HuH-7.5 (cell line): ENCODE measurements at regions not wholly inside any gene's neighbourhood (a gene's known extent, or its start where the extent isn't known, plus 50 kb on each side); places are given as distances from the start of the nearest gene placed in this dataset.

Experiments
- DNase-seq: peaks from one replicate; pipeline ENCODE4 v3.0.0; 2011; ENCODE audit warnings: low spot score

DNA sequence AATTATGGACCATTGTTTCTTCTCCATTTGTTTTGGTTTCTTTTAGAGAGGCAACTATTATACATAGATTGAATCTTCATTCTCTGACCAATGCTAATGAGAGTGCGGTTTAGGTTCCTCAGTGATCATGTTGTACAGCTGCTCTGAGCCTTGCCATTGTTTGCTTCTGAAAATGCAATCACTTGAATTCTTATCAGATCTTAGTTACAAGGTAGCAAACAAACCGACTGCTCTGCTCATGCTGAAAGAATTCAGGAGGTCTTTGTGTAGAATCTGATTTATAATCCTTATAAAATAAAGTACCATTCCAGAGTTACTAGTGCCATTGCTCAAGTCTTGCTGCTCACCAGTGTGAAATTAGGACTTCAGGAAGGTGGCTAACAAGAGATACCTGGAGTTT, 569.1 kb upstream of the ID4 start:
- no peak for DNase-seq

DNA sequence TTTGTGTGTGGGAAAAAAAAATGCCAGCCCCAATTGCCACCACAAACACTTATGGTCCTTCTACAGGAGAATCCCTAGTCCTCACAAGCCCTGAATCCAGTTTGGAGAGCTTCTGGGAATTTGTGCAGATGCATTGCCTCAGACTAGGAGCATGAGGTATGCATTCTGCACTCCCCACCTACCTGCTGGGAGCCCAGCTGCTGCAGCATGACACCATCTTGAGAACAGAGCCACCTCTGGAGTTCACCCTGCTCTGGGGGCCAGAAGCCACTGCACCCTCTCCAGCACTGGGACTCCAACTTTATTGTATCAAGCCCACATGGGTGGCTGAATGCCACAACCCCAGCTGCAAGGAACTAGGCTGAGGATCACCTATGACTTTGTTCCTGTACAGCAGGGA, 568.5 kb upstream of the ID4 start:
- no peak for DNase-seq

DNA sequence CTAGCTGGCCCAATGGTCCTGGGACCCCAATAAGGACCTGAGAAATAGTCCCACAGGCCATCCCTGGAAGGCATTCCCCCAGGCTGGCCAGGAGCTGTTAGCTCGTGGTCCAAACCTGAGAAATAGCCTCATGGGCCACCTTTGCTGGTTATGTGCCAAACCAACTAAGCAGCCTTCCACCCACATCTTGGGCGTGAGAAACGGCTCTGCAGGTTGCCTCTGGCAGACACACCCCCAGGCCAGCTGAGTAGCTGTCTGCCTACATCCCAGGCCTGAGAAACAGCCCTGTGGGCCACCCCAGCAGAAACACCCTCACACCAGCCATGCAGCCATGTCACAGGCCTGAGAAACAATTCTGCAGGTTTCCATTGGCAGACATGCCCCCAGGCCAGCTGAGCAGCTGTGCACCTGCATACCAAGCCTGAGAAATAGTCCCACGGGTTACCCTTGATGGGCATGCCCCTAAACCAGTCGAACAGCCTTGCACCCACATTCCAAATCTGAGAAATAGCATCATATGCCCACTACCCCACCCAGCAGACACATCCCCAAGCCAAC, 567.8 kb upstream of the ID4 start:
- DNase-seq: no peak

DNA sequence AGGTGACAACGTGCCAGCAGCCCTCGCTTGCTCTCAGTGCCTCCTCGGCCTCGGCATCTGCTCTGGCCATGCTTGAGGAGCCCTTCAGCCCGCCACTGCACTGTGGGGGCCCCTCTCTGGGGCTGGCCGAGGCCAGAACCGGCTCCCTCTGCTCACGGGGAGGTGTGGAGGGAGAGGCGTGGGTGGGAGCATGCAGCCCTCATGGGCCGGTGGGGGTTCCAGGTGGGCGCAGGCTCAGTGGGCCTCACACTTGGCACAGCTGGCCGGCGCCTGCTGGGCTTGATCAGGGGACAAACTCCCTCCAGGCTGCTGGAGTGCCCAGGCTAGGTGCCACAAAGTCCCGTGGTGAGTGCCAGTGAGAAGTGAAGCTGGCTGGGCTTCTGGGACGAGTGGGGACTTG, 566.6 kb upstream of the ID4 start:
- DNase-seq: no peak

DNA sequence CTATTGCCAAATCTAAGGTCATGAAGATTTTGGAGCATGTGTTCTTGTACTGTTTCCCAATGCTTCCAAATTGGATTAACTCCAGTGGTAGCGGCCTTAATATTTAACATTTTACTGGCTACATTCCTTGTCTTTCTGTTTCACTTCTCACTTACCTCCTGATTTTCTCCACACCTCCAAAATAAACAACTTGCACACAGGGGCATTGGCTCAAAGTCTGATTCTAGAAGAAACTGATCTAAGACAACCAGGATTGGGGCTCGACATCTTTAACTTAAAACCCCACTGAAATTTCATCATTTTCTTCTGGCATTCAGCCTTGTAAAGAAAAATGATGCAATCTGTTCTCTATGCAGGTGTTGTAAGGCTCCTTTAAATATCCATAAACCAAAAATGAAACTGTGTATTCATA, 557.9 kb upstream of the ID4 start:
- DNase-seq: no peak

DNA sequence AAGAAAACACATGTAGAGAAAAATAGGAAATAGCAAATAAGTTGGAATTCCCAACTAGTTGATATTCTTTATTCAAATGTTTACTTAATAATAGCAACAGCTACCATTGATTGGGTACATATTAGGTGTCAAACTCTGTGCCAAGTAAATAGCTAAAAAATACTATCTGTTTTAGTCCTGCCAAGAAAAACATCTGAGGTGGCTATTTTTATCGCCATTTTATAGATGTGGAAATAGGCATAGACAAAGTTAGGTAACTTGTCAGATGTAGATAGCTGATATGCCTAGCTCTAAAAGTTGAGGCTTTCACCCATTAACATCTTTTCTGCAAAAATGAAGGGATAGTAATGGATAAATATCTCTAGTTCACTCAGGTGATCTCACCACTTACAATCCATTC, 549.2 kb upstream of the ID4 start:
- DNase-seq: no peak

DNA sequence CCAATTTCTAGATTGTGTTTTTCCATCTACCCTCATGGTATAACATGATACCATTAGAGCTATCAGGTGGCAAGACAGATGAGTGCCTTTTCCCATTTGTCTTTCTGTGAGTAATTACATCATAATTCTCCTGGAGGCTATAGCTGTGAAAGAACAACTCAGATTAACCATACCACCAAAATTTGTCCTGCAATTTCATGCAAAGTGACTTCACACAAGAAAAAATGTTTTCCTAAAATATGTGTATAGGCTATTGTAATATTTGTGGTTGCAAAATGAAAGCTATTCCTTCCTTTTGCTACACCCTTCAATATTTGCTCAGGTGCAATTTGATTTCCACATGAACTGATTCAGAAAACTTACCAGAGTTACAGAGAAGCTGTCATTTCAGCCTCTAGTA, 547.7 kb upstream of the ID4 start:
- DNase-seq: no peak

DNA sequence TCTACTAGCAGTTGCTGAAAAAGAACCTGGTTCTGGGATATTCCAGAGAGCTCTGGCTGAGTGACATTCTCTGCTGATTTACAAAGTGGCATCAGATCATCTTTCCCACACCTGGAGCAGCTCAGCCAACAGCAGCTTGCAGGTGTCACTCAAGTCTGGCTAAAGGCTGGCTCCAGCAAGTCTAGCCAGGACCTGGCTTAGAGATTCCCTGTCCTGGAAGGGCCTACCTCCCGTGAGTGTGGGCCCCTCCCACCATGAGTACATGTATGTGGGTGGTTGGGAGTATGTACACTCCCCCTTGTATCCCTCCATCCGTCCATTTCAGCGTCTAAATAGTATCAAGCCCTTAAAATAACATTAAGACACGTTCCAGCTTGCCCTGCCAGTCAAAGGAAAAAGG, 539.3 kb upstream of the ID4 start:
- DNase-seq: no peak

DNA sequence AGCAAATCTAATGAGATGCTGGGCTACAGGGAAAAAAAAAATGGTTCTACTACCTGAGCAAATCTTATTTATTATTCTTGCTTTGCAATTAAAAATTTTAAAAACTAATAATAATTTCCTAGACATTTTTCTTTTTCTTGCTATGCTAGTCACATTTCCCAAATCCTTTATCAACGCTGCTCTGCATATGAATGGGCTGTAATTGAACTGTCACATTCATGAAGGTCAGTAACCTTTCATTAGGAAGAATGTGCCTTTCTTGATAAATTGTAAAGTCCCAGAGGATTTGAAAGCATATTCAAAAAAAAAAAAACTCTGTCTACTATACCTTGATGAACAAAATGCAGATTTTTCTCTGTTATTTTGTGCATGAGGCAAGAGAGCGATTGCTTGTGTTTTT, 538.7 kb upstream of the ID4 start:
- no peak for DNase-seq

DNA sequence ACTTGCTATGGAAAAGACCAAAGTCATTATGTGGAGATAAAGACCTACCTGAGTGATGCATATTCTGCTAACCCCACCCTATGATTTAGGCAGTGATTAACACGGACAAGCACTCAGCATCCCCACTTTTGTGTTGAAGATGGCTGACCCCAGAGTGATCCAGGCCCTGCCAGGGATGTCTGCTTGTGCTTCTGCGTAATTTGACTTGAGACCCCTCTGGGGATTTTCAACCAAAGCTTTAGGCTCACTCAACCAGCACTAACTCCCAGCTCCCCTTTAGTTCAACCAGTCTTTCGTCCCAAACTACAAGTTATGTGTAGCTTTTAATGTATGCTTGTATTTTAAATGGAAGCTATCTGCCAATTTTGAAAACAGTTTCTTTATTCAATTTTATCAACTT, 538.0 kb upstream of the ID4 start:
- no peak for DNase-seq

DNA sequence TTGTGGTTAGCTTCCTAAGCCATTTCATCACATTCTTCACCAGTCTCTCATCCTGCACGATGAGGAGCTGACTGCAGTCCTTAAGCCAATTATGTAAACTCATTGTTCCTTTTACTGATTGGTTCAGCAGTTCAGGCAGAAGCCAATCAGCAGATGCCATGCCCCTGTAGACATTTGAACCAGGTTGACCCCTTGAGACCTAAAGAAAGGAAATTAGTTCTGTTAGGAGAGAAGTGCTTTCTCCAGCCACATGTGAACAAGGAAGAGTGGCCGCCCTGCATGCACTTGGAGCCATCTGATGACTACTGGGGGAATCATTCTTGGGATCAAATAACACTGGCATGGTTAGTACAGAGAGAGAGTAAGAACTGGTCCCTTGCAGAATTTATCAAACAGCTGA, 535.2 kb upstream of the ID4 start:
- DNase-seq: no peak

DNA sequence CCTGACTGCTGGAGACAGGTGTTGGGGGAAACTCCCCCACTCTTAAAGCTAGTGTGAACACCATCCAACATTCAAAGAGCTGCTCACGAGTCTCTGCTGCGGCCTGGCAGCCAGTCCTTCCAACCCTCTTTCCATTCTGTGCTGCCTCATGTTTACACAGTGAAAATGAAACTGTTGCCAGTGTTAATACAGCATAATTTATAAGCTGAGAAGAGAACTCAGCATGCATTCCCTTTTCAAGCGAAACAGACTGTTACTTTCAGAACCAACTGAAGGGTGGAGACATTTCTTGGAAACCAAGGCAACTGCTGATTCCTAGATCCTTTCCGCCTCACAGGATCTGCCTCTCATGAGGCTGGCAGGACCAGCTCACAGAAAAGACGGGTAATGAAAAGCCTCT, 533.8 kb upstream of the ID4 start:
- no peak for DNase-seq

DNA sequence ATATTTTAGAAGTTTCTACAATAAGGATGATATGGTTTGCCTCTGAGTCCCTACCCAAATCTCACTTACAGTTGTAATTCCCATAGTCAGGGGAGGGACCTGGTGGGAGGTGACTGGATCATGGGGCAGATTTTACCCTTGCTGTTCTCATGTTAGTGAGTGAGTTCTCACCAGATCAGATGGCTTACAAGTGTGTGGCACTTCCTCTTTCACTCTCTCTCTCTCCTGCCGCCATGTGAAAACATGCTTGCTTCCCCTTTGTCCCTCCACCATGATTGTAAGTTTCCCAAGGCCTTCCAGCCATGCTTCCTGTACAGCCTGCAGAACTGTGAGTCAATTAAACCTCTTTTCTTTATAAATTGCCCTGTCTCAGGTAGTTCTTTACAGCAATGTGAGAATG, 527.5 kb upstream of the ID4 start:
- DNase-seq: no peak

DNA sequence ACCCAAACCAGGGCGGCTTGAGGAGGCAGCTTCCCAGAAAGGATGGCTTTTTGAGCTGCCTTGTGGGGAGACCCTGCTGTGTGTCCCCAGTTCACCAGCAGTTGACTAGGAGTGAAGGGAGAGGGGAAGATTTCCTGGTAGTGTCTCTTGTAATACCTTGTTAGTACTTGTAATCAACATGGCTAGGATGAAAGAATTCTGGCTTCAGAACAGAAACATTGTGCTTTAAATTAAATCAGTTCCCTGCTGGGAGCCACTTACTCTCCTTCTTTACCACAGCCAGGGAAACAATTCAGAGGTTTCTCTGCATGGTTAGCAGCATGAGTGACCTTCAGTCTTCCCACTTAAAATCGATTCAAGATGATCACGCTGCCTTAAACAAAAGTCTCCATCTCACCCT, 525.4 kb upstream of the ID4 start:
- DNase-seq: no peak

DNA sequence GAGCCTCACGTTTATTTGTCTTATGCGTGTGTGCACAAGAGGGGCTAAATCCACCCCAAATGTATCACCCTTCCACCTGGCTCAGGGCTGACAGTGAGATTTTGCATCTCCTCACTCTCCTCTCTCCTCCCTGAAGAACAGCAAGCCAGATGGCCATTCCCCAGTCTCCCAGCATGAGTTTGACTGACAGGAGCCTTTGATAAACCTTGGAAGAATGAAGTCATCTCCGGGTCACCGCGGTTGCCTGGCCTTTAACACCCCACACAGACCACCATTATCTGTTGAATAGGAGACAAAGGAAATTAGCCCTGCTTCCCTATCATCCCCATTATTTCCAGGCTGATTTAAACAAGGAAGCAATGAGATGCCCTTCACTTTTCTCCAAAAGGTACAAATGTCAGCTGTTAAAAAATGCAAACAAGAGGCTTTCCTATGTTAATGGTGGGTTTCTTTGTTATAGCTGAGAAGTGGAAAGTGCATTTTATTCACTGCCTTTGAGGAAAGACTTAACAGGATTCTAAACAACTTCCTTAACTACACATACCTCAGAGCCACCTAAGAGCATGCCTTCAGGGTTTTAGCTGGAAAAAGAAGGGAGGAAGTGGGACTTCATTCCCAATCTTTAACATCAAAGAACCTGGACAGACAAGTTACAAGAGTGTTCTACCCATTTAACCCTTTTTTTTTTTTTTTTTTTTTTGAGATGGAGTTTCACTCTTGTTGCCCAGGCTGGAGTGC, 524.8 kb upstream of the ID4 start:
- no peak for DNase-seq

DNA sequence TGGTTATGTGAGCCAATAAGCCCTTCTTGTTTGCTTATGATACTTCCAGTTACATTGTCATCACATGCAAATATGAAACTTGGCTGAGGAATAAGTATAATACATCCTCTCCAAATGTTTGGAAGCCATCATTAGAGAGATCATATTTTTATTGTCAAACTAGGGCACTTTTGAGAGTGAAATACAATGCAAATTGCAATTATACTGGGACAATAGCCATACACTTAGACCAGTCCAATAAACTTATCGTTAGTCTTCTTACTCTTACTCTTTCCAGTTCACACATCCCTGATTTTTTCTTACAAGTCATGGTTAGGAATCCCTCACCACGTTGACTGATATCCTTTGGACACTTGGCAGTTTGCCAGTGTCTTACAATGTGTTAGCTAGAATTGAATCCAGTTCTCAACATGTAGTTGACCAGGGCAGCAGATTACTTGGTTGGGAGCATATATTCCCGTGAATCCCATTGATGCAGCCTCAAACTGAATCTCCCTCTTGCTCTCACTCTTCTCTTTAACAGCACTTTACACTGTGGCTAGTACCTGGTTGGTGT, 519.7 kb upstream of the ID4 start:
- no peak for DNase-seq

DNA sequence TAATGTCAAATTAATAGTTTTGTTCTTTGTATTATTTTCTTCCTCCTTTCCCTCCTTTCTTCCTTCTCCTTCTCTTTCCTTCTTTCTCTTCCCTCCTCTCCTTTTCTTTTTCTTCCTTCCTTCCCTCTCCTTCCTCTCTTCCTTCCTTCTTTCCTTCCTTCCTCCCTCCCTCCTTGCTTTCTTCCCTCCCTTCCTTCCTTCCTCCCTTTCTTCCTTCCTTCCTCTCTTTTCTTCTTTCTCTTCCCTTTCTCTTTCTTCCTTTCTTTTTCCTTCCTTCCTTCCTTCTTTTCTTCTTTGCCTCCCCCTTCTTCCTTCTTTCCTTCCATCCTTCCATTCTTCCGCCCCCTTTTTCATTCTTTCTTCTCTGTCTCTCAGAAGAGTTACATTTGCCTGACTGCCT, 518.2 kb upstream of the ID4 start:
- no peak for DNase-seq

DNA sequence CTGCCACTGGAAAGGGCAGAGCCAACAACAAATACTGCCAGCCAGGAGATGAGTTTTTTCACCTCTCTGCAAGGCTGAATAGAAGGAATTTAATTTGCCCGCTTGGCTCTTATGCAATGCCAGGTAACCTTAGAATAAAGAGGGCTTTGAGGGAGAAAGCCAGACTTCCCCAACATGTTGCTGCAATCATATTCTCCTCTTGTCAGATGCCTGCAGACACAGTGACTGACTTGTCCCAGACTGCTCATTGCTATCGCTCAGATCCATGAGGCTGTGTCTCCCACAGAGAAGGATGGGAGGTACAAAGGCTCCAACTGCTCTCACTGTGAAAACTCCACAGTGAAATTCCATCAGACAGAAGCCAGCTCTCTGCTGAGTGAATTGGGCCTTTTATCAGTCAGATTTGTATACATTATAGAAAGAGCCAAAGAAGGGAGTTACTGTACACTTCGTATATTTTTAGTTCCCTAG, 517.0 kb upstream of the ID4 start:
- DNase-seq: no peak

DNA sequence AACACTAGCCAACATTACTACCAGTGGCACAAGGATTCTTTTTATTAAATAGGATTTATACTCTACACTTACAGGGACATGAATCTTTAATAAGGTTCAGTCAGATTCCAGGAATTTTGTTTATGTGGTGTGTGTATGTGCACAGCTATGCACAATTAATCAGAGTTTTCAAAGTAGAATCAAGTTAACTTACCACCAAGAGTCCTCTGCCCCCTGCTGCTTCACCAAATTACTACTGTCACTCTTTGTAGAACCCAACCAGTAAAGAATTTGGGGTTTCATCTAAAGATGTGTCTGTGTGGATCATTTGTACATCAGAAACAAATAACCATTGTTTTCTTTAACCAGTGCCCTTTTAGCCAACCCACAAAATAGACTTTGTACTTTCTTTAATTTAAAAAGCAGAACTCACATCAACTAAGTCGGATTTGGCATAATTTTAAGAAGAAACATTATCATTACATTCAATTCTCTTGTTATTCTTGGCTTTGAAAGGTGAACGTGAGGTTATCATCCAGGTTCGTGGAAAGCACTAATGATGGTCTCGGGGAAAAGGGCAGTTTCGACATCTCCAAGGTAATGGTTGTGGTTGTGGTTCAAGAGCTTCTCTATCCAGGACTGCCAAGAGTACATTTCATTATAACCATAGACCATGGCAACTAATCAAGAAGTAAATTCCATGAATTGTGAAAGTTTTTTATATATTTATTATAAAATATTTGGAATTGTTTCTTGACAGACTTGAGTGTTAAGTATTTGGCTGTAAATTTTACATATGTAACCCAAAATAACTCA, 514.3 kb upstream of the ID4 start:
- DNase-seq: no peak

DNA sequence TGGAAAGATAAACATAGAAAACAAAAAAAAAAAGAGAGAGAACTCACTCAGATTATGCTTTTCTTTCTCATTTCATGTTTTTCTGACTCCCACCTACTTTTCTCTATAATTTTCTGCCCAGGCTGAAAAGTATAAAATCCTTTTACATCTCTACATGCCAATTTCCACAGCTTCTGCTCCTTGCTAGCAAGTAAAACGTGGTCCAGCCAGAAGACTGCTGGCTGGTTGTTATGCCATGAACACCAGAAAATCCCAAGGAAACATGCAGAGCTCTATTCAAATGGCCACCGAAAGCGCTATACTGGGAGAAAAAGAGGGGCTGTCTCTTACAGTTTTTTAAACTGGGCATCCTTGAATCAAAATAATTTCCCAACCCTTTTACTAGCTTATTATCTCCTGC, 512.8 kb upstream of the ID4 start:
- DNase-seq: no peak

DNA sequence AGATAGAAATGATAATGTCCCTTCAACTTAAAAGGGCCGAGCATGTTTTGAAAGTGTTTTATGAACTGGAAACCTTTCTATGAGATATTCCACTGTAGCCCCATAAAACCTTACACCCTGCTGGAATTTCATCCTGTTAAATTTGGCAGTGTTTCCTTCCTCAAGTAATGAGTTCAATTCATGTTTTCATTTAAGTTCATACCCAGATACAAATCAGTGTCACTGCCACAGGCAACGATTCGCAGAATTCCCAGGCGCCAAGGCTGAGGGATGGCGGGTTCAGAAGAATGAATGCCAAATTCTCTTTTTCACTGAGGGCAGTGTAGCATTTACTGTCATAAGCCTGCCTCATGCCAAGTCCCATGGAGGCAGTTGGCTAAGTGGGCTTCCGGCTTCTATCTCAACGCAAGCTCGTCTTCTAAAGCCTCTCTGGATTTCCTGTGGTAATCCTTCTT, 511.8 kb upstream of the ID4 start:
- no peak for DNase-seq

DNA sequence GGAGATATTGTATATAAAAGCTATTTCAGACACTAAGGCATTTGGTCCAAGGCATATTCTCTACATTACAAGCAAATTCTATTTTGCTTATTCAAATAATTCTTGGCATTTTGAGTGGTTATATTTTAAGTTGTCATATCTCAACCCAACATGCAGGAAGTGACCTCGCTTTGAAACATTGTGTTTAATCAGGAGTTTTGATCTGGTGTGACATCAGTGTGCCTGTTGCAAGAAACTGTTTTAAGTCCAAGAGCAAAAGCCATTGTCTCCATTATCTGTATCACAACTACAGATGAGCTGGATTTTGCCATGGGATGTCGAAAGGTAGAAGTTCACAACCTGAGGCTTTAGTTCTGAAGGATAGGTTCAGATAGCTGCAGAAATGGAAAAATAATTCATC, 509.9 kb upstream of the ID4 start:
- no peak for DNase-seq

DNA sequence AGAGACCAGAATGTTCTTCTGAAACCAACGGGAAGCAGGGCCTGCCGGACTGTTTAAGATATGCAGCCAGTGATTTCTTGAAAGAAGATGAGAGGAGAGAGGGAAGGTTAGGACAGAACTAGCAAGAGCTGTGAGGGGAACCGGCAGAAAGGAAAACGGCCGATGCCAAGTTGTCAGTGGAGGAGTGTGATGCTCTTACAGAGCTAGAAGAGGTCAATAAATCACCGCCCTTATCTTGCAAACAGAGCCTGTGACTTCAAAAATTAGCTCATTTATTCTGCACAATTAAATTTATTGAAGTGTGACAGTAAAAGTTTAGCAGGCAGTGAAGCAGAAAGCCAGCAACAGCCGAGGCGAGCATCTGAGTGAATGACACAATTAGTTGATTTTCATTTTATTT, 509.5 kb upstream of the ID4 start:
- DNase-seq: no peak
